H9 (cell line): ENCODE measurements at regions not wholly inside any gene's neighbourhood (a gene's known extent, or its start where the extent isn't known, plus 50 kb on each side); places are given as distances from the start of the nearest gene placed in this dataset.
"Not testable (repeated sequence)": the region's sequence is repeated elsewhere in the genome, so short reads cannot be mapped to it uniquely, and the experiment has no call there.

Experiments used
- DNase-seq: peaks from one replicate; pipeline ENCODE4 v3.0.0-alpha.2; 2017
- H2AFZ ChIP-seq: one replicate; pipeline ENCODE4 v1.6.1; 2013; ENCODE audit warnings: mild to moderate bottlenecking, low read length, control low read depth, moderate library complexity
- H2AK5ac ChIP-seq: 2 replicates; pipeline ENCODE4 v1.6.1; 2013; ENCODE audit warnings: low read length, control low read depth, mixed read lengths; ENCODE audit not compliant: insufficient read length
- H2BK120ac ChIP-seq: one replicate; pipeline ENCODE4 v1.6.1; 2013; ENCODE audit warnings: low read depth, mild to moderate bottlenecking, low read length, control low read depth, inconsistent platforms; ENCODE audit not compliant: poor library complexity, severe bottlenecking
- H2BK12ac ChIP-seq: 2 replicates; pipeline ENCODE4 v1.6.1; 2013; ENCODE audit warnings: low read length, control low read depth, mixed read lengths, low read depth; ENCODE audit not compliant: insufficient read length
- H2BK15ac ChIP-seq: 2 replicates; pipeline ENCODE4 v1.6.1; 2013; ENCODE audit warnings: low read depth, low read length, control low read depth
- H2BK20ac ChIP-seq: one replicate; pipeline ENCODE4 v1.6.1; 2013; ENCODE audit warnings: low read depth, mild to moderate bottlenecking, low read length, control low read depth, inconsistent platforms; ENCODE audit not compliant: poor library complexity, severe bottlenecking
- H2BK5ac ChIP-seq: 2 replicates; pipeline ENCODE4 v1.6.1; 2013; ENCODE audit warnings: low read length, control low read depth, mixed read lengths; ENCODE audit not compliant: insufficient read length
- H3K14ac ChIP-seq: 2 replicates; pipeline ENCODE4 v1.6.1; 2013; ENCODE audit warnings: low read length, control low read depth; ENCODE audit not compliant: insufficient read depth
- H3K18ac ChIP-seq: 2 replicates; pipeline ENCODE4 v1.6.1; 2013; ENCODE audit warnings: low read depth, mild to moderate bottlenecking, mixed read lengths, low read length, control low read depth; ENCODE audit not compliant: insufficient read length
- H3K23ac ChIP-seq: 2 replicates; pipeline ENCODE4 v1.6.1; 2013; ENCODE audit warnings: low read length, control low read depth, mixed read lengths, low read depth; ENCODE audit not compliant: insufficient read length
- H3K23me2 ChIP-seq: 2 replicates; pipeline ENCODE4 v1.6.1; 2013; ENCODE audit warnings: low read depth, mild to moderate bottlenecking, mixed read lengths, low read length, control low read depth; ENCODE audit not compliant: insufficient read length, poor library complexity, severe bottlenecking
- H3K27ac ChIP-seq: 2 replicates; pipeline ENCODE4 v1.5.1; 2013; ENCODE audit warnings: low read length, control low read depth, mixed read lengths, low read depth; ENCODE audit not compliant: insufficient read length
- H3K27me3 ChIP-seq: 2 replicates; pipeline ENCODE4 v1.6.1; 2013; ENCODE audit warnings: low read length, control low read depth, inconsistent platforms; ENCODE audit not compliant: insufficient read depth
- H3K4ac ChIP-seq: 2 replicates; pipeline ENCODE4 v1.6.1; 2013; ENCODE audit warnings: low read depth, mild to moderate bottlenecking, control low read depth, inconsistent platforms, low read length, moderate library complexity
- H3K4me1 ChIP-seq: 2 replicates; pipeline ENCODE4 v1.6.1; 2013; ENCODE audit warnings: low read length, control low read depth, inconsistent platforms; ENCODE audit not compliant: insufficient read depth
- H3K4me2 ChIP-seq: 2 replicates; pipeline ENCODE4 v1.6.1; 2013; ENCODE audit warnings: low read length, control low read depth, mixed read lengths; ENCODE audit not compliant: insufficient read length, insufficient read depth
- H3K56ac ChIP-seq: 2 replicates; pipeline ENCODE4 v1.6.1; 2013; ENCODE audit warnings: low read depth, mild to moderate bottlenecking, mixed read lengths, low read length, control low read depth; ENCODE audit not compliant: insufficient read length
- H3K79me1 ChIP-seq: 2 replicates; pipeline ENCODE4 v1.6.1; 2013; ENCODE audit warnings: low read depth, mild to moderate bottlenecking, moderate library complexity, low read length, control low read depth, inconsistent platforms; ENCODE audit not compliant: insufficient read depth, poor library complexity, severe bottlenecking
- H3K79me2 ChIP-seq: 2 replicates; pipeline ENCODE4 v1.6.1; 2013; ENCODE audit warnings: low read length, control low read depth, inconsistent platforms; ENCODE audit not compliant: insufficient read depth
- H3K9ac ChIP-seq: 2 replicates; pipeline ENCODE4 v1.6.1; 2013; ENCODE audit warnings: low read length, control low read depth, mixed read lengths; ENCODE audit not compliant: insufficient read length; ENCODE audit errors: extremely low read depth
- H3K9me3 ChIP-seq: one replicate; pipeline ENCODE4 v1.6.1; 2013; ENCODE audit warnings: low read depth, low read length, inconsistent platforms; ENCODE audit not compliant: control insufficient read depth
- H3T11ph ChIP-seq: one replicate; pipeline ENCODE4 v1.6.1; 2013; ENCODE audit warnings: mild to moderate bottlenecking, low read length, control low read depth, inconsistent platforms
- H4K20me1 ChIP-seq: one replicate; pipeline ENCODE4 v1.6.1; 2013; ENCODE audit not compliant: control insufficient read depth, insufficient read length, insufficient read depth
- H4K5ac ChIP-seq: 2 replicates; pipeline ENCODE4 v1.6.1; 2013; ENCODE audit warnings: low read depth, mild to moderate bottlenecking, mixed read lengths, low read length, control low read depth; ENCODE audit not compliant: insufficient read length
- H4K8ac ChIP-seq: replicated peaks from 2 replicates; pipeline ENCODE4 v1.6.1; 2013; ENCODE audit warnings: low read length, control low read depth, mixed read lengths, low read depth; ENCODE audit not compliant: insufficient read length
- H4K91ac ChIP-seq: 2 replicates; pipeline ENCODE4 v1.6.1; 2013; ENCODE audit warnings: low read depth, mild to moderate bottlenecking, moderate library complexity, mixed read lengths, low read length, control low read depth; ENCODE audit not compliant: insufficient read length
- H3K27ac Mint-ChIP-seq, 3 experiments: 2 replicates in 2 of 3; 3 replicates in 1 of 3; pipeline ENCODE4 v1.8.0; 2020 to 2021; ENCODE audit warnings: mixed read lengths in 3 of 3, mild to moderate bottlenecking in 1 of 3, moderate library complexity in 1 of 3
- H3K27me3 Mint-ChIP-seq: 2 replicates; pipeline ENCODE4 v1.8.0; 2021; ENCODE audit warnings: low read depth, mild to moderate bottlenecking, moderate library complexity, mixed read lengths
- H3K36me3 Mint-ChIP-seq, 3 experiments: 2 replicates in 2 of 3; 3 replicates in 1 of 3; pipeline ENCODE4 v1.8.0; 2020 to 2021; ENCODE audit warnings: low read depth in 3 of 3, mixed read lengths in 3 of 3; ENCODE audit not compliant: insufficient read depth in 1 of 3
- H3K4me1 Mint-ChIP-seq, 2 experiments: 2 replicates each; pipeline ENCODE4 v1.8.0; 2020; ENCODE audit warnings: mixed read lengths in 2 of 2
- H3K4me3 Mint-ChIP-seq, 2 experiments: 2 replicates in 1 of 2; 3 replicates in 1 of 2; pipeline ENCODE4 v1.8.0; 2020 to 2021; ENCODE audit warnings: mild to moderate bottlenecking in 2 of 2, mixed read lengths in 2 of 2, moderate library complexity in 1 of 2
- H3K9me3 Mint-ChIP-seq, 2 experiments: 2 replicates in 1 of 2; 3 replicates in 1 of 2; pipeline ENCODE4 v1.8.0; 2020; ENCODE audit warnings: mild to moderate bottlenecking in 2 of 2, mixed read lengths in 2 of 2, moderate library complexity in 1 of 2
- WGBS: extraction: QIAGEN DNeasy Blood & Tissue Kit; methylation state at CpG from one replicate; pipeline ENCODE4 v1.1.7; 2013; ENCODE audit warnings: missing lambda C conversion rate, low lambda C conversion rate, mixed read lengths; ENCODE audit not compliant: insufficient read length; ENCODE audit errors: extremely low coverage; 5-methylcytosine and 5-hydroxymethylcytosine counted together
- TF ChIP-seq, protein P1 (sequence below): fragments of 200-600 bp; sonication (generic); conservative IDR thresholded peaks from 3 replicates; pipeline ENCODE4 v1.8.0; 2021; ENCODE audit warnings: antibody characterized with exemption, mild to moderate bottlenecking

DNA sequence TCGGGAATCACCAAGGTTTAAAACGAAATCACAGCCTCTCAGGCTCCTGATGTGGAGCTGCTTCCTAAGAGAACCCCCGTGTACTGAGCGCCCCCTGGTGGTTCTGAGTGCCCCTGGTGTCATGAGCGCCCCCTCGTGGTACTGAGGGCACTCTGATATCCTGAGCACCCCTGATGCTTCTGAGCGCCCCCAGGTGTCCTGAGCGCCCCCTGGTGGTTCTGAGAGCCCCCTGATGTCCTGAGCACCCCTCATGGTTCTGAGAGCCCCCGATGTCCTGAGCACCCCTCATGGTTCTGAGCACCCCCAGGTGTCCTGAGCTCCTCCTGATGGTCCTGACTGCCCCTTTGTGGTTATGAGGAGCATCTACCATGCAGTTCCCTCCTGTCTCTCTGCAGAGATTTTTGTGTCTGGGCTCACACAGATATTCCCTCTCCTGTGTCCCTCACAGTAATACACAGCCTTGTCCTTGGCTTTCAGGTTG lies 1092.1 kb downstream of the TMEM121 start:
- not testable (repeated sequence) for H3K9ac ChIP-seq, H2BK5ac ChIP-seq, H3K27me3 Mint-ChIP-seq, H3K4me1 ChIP-seq, H3K4me1 Mint-ChIP-seq, H3K4ac ChIP-seq, H4K5ac ChIP-seq, H3K14ac ChIP-seq, H4K91ac ChIP-seq, H3K79me2 ChIP-seq, H3T11ph ChIP-seq, H3K23ac ChIP-seq, H2AK5ac ChIP-seq, H3K4me3 Mint-ChIP-seq, H3K79me1 ChIP-seq, DNase-seq, H3K4me2 ChIP-seq, H3K27me3 ChIP-seq, H2BK12ac ChIP-seq, H2BK120ac ChIP-seq, H3K18ac ChIP-seq, H3K27ac ChIP-seq, H4K20me1 ChIP-seq, H2BK15ac ChIP-seq, H3K56ac ChIP-seq, H3K23me2 ChIP-seq, H2BK20ac ChIP-seq, H4K8ac ChIP-seq, H2AFZ ChIP-seq, H3K27ac Mint-ChIP-seq
- WGBS: no CpG with 5 or more reads among the region's 9 CpGs
- H3K9me3 ChIP-seq: peaks cover 92% of the 10 kb centered on the region
- H3K36me3 Mint-ChIP-seq: peaks cover 12 to 34% (median 16%) of the 10 kb centered on the region in 3 experiments; a peak in 6 of 7 replicates
- TF ChIP-seq, protein P1, sequence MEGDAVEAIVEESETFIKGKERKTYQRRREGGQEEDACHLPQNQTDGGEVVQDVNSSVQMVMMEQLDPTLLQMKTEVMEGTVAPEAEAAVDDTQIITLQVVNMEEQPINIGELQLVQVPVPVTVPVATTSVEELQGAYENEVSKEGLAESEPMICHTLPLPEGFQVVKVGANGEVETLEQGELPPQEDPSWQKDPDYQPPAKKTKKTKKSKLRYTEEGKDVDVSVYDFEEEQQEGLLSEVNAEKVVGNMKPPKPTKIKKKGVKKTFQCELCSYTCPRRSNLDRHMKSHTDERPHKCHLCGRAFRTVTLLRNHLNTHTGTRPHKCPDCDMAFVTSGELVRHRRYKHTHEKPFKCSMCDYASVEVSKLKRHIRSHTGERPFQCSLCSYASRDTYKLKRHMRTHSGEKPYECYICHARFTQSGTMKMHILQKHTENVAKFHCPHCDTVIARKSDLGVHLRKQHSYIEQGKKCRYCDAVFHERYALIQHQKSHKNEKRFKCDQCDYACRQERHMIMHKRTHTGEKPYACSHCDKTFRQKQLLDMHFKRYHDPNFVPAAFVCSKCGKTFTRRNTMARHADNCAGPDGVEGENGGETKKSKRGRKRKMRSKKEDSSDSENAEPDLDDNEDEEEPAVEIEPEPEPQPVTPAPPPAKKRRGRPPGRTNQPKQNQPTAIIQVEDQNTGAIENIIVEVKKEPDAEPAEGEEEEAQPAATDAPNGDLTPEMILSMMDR: peak; percentile 54
- H3K9me3 Mint-ChIP-seq: peaks cover 91 to 94% of the 10 kb centered on the region in 2 experiments
